DOHH2 (cell line): ENCODE measurements at regions not wholly inside any gene's neighbourhood (a gene's known extent, or its start where the extent isn't known, plus 50 kb on each side); places are given as distances from the start of the nearest gene placed in this dataset.

Source experiments
- H3F3A ChIP-seq: fragments of 200-600 bp; sonication (generic), shearing (Covaris generic); 2 replicates; pipeline ENCODE4 v1.6.0; 2016; ENCODE audit warnings: antibody characterized with exemption, mild to moderate bottlenecking; ENCODE audit not compliant: control insufficient read depth, insufficient read depth
- H3K27ac ChIP-seq: fragments of 200-600 bp; sonication (generic); 2 replicates; pipeline ENCODE4 v1.5.1; 2014; ENCODE audit warnings: low read depth, mild to moderate bottlenecking, low read length, moderate library complexity
- H3K27me3 ChIP-seq: fragments of 200-600 bp; sonication (generic); 2 replicates; pipeline ENCODE4 v1.6.1; 2014; ENCODE audit warnings: mild to moderate bottlenecking, low read length, mixed read lengths; ENCODE audit not compliant: control insufficient read depth
- H3K36me3 ChIP-seq: fragments of 200-600 bp; sonication (generic); 2 replicates; pipeline ENCODE4 v1.6.1; 2014; ENCODE audit warnings: mild to moderate bottlenecking, low read length, moderate library complexity, mixed read lengths; ENCODE audit not compliant: control insufficient read depth
- H3K4me1 ChIP-seq: fragments of 200-600 bp; sonication (generic); 2 replicates; pipeline ENCODE4 v1.6.1; 2014; ENCODE audit warnings: mild to moderate bottlenecking, low read length, mixed read lengths; ENCODE audit not compliant: control insufficient read depth
- H3K4me2 ChIP-seq: fragments of 200-600 bp; sonication (generic); 2 replicates; pipeline ENCODE4 v1.6.0; 2014; ENCODE audit warnings: mild to moderate bottlenecking, low read length, moderate library complexity
- H3K4me3 ChIP-seq: fragments of 200-600 bp; sonication (generic); 2 replicates; pipeline ENCODE4 v1.5.1; 2014; ENCODE audit warnings: mild to moderate bottlenecking, low read length, mixed read lengths
- H3K79me2 ChIP-seq: fragments of 200-600 bp; sonication (generic); 2 replicates; pipeline ENCODE4 v1.6.1; 2014; ENCODE audit warnings: mild to moderate bottlenecking, low read length, mixed read lengths; ENCODE audit not compliant: control insufficient read depth
- H3K9me2 ChIP-seq: fragments of 200-600 bp; sonication (generic); replicated peaks from 2 replicates; pipeline ENCODE4 v1.6.1; 2014; ENCODE audit warnings: mild to moderate bottlenecking, low read length, mixed read lengths; ENCODE audit not compliant: control insufficient read depth
- H3K9me3 ChIP-seq: fragments of 200-600 bp; sonication (generic); 2 replicates; pipeline ENCODE4 v1.6.1; 2014; ENCODE audit warnings: antibody characterized with exemption, low read length, mixed read lengths; ENCODE audit not compliant: control insufficient read depth, insufficient read depth
- H4K20me1 ChIP-seq: fragments of 200-600 bp; sonication (generic); 2 replicates; pipeline ENCODE4 v1.6.0; 2014; ENCODE audit warnings: low read depth, mild to moderate bottlenecking, antibody characterized with exemption, low read length, moderate library complexity; ENCODE audit not compliant: control insufficient read depth, insufficient read depth
- EZH2phosphoT487 ChIP-seq: fragments of 200-600 bp; sonication (generic); IDR thresholded peaks from 2 replicates; pipeline ENCODE4 v1.6.1; 2017; ENCODE audit warnings: borderline replicate concordance, mild to moderate bottlenecking, antibody characterized with exemption, low read length, moderate library complexity, mixed read lengths
- TF ChIP-seq, protein P1 (sequence below): fragments of 200-600 bp; sonication (generic); IDR thresholded peaks from one replicate; pipeline ENCODE4 v1.5.1; 2014; ENCODE audit warnings: antibody characterized with exemption, mild to moderate bottlenecking, low read depth, low read length; ENCODE audit not compliant: poor library complexity, severe bottlenecking

DNA sequence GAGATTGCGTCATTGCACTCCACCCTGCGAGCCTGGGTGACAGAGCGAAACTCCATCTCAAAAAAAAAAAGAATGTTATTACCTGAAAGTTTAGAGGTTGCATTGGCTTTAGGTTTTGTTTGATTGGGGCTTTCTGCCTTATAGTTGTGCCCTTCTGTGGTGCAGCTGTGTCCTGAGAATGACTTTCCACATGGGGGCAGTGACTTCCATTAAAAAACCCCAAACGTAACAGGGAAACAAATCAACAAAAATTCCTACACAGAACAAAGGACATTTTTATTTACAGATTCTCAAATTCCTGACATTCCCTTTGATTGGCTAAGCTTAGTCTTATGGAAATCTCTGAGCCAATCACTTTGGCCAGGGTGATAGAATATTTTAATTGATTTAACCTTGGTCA lies 154.1 kb upstream of the GPR149 start:
- H3K4me1 ChIP-seq, result no peaks in the 10 kb centered on the region
- TF ChIP-seq EZH2phosphoT487, result no peak
- TF ChIP-seq, protein P1, sequence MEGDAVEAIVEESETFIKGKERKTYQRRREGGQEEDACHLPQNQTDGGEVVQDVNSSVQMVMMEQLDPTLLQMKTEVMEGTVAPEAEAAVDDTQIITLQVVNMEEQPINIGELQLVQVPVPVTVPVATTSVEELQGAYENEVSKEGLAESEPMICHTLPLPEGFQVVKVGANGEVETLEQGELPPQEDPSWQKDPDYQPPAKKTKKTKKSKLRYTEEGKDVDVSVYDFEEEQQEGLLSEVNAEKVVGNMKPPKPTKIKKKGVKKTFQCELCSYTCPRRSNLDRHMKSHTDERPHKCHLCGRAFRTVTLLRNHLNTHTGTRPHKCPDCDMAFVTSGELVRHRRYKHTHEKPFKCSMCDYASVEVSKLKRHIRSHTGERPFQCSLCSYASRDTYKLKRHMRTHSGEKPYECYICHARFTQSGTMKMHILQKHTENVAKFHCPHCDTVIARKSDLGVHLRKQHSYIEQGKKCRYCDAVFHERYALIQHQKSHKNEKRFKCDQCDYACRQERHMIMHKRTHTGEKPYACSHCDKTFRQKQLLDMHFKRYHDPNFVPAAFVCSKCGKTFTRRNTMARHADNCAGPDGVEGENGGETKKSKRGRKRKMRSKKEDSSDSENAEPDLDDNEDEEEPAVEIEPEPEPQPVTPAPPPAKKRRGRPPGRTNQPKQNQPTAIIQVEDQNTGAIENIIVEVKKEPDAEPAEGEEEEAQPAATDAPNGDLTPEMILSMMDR, result no peak
- no peaks in the 10 kb centered on the region for H3K9me2 ChIP-seq
- no peaks in the 10 kb centered on the region for H3K9me3 ChIP-seq
- H3K27ac ChIP-seq, result no peak overlapping the region
- no peaks in the 10 kb centered on the region for H4K20me1 ChIP-seq
- no peak overlapping the region for H3K4me2 ChIP-seq
- no peaks in the 10 kb centered on the region for H3F3A ChIP-seq
- H3K36me3 ChIP-seq, result no peaks in the 10 kb centered on the region
- H3K4me3 ChIP-seq, result no peak overlapping the region
- H3K27me3 ChIP-seq, result no peaks in the 10 kb centered on the region
- H3K79me2 ChIP-seq, result no peaks in the 10 kb centered on the region

DNA sequence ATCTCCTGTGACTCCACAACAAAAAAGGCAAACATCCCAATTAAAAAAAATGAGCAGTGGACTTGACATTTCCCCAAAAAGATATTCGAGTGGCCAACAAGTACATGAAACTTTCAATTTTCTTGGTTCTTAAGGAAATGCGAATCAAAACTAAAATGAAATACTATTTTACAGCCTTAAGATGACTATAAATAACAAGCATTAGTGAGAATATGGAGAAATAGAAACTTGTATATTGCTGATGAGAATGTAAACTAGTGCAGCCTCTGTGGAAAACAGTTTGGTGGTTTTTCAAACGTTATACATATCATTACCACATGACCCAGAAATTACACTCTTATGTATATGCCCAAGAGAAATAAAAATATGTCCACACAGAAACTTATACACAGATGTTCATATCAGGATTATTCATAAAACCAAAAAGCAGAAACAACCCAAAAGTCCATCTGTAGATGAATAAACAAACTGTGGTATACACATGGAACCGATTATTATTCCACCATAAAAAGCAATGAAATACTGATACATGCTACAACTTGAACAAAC lies 153.2 kb upstream of the GPR149 start:
- Histone ChIP-seq H3K9me2 (no peaks in the 10 kb centered on the region), H3K4me2 (no peak overlapping the region), H4K20me1 (no peaks in the 10 kb centered on the region), H3K27me3 (no peaks in the 10 kb centered on the region), H3K4me1 (no peaks in the 10 kb centered on the region), H3K79me2 (no peaks in the 10 kb centered on the region), H3K27ac (no peak overlapping the region), H3K36me3 (no peaks in the 10 kb centered on the region), H3F3A (no peaks in the 10 kb centered on the region), H3K4me3 (no peak overlapping the region), H3K9me3 (no peaks in the 10 kb centered on the region)
- no peak for TF ChIP-seq EZH2phosphoT487
- TF ChIP-seq, protein P1, result no peak

DNA sequence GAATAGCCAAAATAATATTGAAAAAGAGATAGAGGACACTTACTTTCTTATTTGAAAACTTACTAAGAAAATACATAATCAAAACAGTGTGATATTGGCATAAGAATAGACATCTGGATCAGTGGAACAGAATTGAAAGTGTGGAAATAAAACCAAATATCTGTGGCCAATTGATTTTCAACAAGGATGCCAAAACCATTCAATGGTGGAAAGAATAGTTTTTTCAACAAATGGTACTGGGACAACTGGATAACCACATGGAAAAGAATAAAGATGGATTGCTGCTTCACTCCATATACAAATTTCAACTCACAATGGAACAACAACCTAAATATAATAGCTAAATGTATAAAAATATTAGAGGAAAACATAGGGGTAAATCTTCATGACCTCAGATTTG lies 152.5 kb upstream of the GPR149 start:
- Histone ChIP-seq H3K27ac (no peak overlapping the region), H3F3A (no peaks in the 10 kb centered on the region), H3K4me3 (no peak overlapping the region), H3K79me2 (no peaks in the 10 kb centered on the region), H3K9me2 (no peaks in the 10 kb centered on the region), H3K36me3 (no peaks in the 10 kb centered on the region), H4K20me1 (no peaks in the 10 kb centered on the region), H3K4me2 (no peak overlapping the region), H3K4me1 (no peaks in the 10 kb centered on the region), H3K9me3 (no peaks in the 10 kb centered on the region), H3K27me3 (no peaks in the 10 kb centered on the region)
- TF ChIP-seq, protein P1, result no peak
- TF ChIP-seq EZH2phosphoT487, result no peak
